HFF-Myc (cell line): ENCODE measurements at regions not wholly inside any gene's neighbourhood (a gene's known extent, or its start where the extent isn't known, plus 50 kb on each side); places are given as distances from the start of the nearest gene placed in this dataset.

ENCODE experiments used
- DNase-seq: peaks from one replicate; pipeline ENCODE4 v3.0.0-alpha.2; 2011; ENCODE audit warnings: low read depth; ENCODE audit errors: extremely low read depth
- H3K4me3 ChIP-seq: replicated peaks from 2 replicates; pipeline ENCODE4 v1.5.1; 2011; ENCODE audit warnings: low read depth, mild to moderate bottlenecking, control low read depth, low read length
- TF ChIP-seq, protein P1 (sequence below): IDR thresholded peaks from 2 replicates; pipeline ENCODE4 v1.5.1; 2012; ENCODE audit warnings: mild to moderate bottlenecking, low read depth, low read length, control low read depth; ENCODE audit errors: missing control alignments

DNA sequence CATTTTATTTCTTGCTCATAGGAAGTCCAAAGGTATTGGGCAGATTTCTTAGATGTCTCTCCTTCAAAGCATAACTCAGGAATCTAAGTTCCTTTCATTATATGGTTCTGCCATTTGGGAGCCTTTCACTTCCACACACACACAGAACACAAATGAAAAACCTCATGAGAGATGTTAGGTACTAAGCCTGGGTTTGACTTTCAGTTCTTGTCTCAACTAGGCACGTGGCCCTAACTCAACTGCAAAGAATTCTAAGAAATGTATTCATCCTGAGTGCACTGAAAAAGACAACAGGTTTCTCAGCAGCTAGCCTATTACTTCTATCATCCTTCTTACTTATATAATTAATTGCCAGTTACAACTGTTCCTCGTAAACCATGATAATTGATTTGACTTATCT is 190.0 kb upstream of the SAMSN1 start:
- DNase-seq: no peak
- TF ChIP-seq, protein P1, sequence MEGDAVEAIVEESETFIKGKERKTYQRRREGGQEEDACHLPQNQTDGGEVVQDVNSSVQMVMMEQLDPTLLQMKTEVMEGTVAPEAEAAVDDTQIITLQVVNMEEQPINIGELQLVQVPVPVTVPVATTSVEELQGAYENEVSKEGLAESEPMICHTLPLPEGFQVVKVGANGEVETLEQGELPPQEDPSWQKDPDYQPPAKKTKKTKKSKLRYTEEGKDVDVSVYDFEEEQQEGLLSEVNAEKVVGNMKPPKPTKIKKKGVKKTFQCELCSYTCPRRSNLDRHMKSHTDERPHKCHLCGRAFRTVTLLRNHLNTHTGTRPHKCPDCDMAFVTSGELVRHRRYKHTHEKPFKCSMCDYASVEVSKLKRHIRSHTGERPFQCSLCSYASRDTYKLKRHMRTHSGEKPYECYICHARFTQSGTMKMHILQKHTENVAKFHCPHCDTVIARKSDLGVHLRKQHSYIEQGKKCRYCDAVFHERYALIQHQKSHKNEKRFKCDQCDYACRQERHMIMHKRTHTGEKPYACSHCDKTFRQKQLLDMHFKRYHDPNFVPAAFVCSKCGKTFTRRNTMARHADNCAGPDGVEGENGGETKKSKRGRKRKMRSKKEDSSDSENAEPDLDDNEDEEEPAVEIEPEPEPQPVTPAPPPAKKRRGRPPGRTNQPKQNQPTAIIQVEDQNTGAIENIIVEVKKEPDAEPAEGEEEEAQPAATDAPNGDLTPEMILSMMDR: no peak

DNA sequence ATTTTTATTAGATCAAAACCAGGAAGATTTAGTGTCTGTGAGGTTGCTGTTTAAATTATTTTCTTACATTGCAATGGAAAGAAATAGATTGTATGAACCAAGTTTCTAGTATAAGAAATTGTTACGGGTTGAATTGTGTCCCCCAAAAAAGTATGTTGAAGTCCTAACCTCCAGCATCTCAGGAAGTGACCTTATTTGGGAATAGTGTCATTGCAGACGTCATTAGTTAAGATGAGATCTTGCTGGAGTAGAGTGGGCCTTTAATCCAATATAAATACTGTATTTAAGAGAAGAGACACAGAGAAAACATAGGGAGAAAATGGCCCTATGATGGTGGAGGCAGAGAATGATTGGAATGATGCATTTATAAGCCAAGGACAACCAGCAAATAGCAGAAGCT is 188.7 kb upstream of the SAMSN1 start:
- TF ChIP-seq, protein P1: no peak
- no peak for DNase-seq
- no peak overlapping the region for H3K4me3 ChIP-seq

More for the DNA sequence above, 190.0 kb upstream of the SAMSN1 start:
- no peak overlapping the region for H3K4me3 ChIP-seq

DNA sequence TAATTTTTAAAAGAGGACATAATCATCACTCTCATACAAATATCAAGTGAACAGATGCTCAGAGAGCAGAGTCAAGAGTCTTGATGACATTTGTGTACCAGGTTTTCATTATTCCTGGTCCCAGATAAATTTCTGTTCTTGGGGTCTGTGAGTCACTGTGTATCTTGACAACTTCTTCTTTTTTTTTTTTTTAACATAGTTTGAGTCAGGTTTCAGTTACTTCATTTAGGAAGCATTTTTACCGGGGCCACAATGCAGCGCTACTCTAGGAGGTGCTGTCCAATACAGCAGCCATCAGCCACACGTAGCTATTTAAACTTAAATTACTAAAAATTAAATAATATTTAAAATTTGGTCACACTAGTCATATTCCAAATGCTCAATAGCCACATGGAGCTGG is 188.1 kb upstream of the SAMSN1 start:
- no peak for DNase-seq
- no peak overlapping the region for H3K4me3 ChIP-seq
- TF ChIP-seq, protein P1: no peak

DNA sequence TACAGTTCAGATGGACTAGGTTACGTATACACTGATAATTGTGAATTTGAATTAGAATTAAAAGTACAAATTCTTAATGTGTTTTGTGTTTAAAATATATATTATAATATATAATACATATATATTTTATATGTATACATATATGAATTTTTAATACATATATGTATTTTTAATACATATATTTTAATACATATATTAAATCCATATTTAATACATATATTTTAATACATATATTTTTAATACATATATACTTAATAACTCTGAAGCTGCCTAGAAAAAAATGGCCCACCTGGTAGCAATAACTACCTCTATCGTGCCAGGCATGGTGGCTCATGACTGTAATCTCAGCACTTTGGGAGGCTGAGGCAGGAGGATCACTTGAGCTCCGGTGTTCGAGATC is 179.1 kb upstream of the SAMSN1 start:
- no peak overlapping the region for H3K4me3 ChIP-seq
- no peak for DNase-seq
- TF ChIP-seq, protein P1: no peak

DNA sequence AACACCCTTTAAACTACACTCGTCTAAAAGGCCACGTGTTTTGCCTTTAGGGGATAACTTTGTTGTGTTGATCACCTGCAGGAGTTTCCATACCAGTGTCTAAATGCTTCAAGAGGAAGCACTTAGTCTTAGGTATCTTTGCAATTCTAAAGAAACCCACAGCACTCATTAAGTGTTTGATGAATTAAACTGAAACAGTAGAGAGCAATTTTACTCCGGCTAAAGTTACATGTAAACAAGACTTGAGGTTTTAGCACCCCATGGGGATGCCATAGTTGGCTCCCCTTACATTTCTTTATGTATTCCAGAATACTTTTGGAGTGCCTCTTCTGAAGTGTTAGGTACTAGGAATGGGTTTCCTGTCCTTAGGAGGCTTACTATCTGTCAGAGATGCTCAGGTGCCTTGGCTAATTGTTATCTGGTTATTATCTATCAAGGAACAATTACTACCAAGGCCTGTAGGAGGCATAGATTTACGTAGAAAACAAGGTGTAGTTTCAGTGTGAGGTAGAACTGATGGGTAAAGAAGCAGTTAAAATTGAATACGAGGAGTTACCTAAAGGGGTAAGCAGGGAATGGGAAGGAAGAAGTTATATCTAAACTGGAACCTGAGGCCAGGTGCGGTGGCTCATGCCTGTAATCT is 176.8 kb upstream of the SAMSN1 start:
- H3K4me3 ChIP-seq: no peak overlapping the region
- TF ChIP-seq, protein P1: no peak

DNA sequence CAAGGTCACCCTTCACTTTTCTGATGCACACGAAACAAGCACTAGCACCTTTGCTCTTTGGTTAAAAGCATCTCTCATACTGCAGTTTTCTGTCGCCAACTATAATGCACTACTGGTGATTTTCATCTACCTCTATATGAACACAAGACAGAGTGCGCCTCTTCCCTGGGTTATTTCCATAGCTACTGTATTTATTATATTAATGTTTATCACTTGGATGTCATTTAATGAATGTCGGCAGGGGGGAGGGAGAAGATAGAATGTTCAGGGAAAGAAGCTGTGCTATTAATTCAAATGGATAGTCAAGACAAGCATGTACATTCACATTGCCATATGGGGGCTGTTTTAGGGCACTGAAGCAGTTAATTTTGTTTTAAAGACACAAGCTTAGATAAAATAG is 174.1 kb upstream of the SAMSN1 start:
- TF ChIP-seq, protein P1: no peak
- no peak overlapping the region for H3K4me3 ChIP-seq
- no peak for DNase-seq

More for the DNA sequence above, 176.8 kb upstream of the SAMSN1 start:
- no peak for DNase-seq

DNA sequence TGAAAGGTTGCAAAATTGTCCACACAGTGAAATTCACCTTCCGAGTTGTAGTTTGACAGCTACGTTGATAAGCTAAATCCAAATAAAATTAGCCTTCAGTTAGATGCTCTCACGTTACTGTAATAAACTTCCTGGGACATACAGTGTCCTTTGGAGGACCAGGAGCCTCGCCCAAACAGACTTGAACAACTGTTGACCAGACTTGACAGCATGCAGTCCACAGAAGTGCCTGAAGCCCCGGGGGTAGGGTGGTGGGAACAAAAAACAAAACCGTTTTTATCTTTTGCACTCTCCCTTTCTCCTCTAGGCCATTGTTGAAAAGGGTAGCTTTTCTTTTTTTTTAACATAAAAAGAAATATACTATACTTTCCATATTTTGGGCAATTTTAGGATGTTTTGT is 172.8 kb upstream of the SAMSN1 start:
- no peak overlapping the region for H3K4me3 ChIP-seq
- no peak for DNase-seq
- TF ChIP-seq, protein P1: no peak
